IMR-90 (cell line): ENCODE measurements at regions not wholly inside any gene's neighbourhood (a gene's known extent, or its start where the extent isn't known, plus 50 kb on each side); places are given as distances from the start of the nearest gene placed in this dataset.

ENCODE experiments used
- BHLHE40 ChIP-seq: fragments of 150-350 bp; IDR thresholded peaks from 2 replicates; pipeline ENCODE4 v1.6.1; 2016; ENCODE audit warnings: mild to moderate bottlenecking, low read depth, low read length
- CHD1 ChIP-seq: IDR thresholded peaks from 2 replicates; pipeline ENCODE4 v1.6.1; 2012; ENCODE audit warnings: low read depth, low read length, improper control_type of control experiment
- MAFK ChIP-seq: IDR thresholded peaks from 2 replicates; pipeline ENCODE4 v1.6.1; 2012; ENCODE audit warnings: low read depth, low read length, improper control_type of control experiment
- MAZ ChIP-seq: IDR thresholded peaks from 2 replicates; pipeline ENCODE4 v1.6.1; 2012; ENCODE audit warnings: low read depth, mild to moderate bottlenecking, low read length, improper control_type of control experiment, moderate library complexity, borderline replicate concordance
- MXI1 ChIP-seq: IDR thresholded peaks from 2 replicates; pipeline ENCODE4 v1.6.1; 2012; ENCODE audit warnings: low read depth, mild to moderate bottlenecking, low read length, moderate library complexity, borderline replicate concordance
- NFE2L2 ChIP-seq: fragments of 150-350 bp; IDR thresholded peaks from 2 replicates; pipeline ENCODE4 v1.6.1; 2016; ENCODE audit warnings: low read depth, mild to moderate bottlenecking, low read length
- POLR2A ChIP-seq: IDR thresholded peaks from 2 replicates; pipeline ENCODE4 v1.6.1; 2012; ENCODE audit warnings: mild to moderate bottlenecking, low read depth, low read length
- RAD21 ChIP-seq: IDR thresholded peaks from 2 replicates; pipeline ENCODE4 v1.6.1; 2012; ENCODE audit warnings: low read length, improper control_type of control experiment
- RCOR1 ChIP-seq: IDR thresholded peaks from 2 replicates; pipeline ENCODE4 v1.6.1; 2012; ENCODE audit warnings: mild to moderate bottlenecking, low read length, improper control_type of control experiment; ENCODE audit not compliant: insufficient replicate concordance
- RFX5 ChIP-seq: IDR thresholded peaks from 2 replicates; pipeline ENCODE4 v1.8.0; 2012; ENCODE audit warnings: low read depth, mild to moderate bottlenecking, low read length, moderate library complexity
- SMC3 ChIP-seq: fragments of 150-350 bp; IDR thresholded peaks from 2 replicates; pipeline ENCODE4 v1.6.1; 2016; ENCODE audit warnings: low read depth, mild to moderate bottlenecking, antibody characterized with exemption, low read length, moderate library complexity
- TF ChIP-seq, protein P1 (sequence below): conservative IDR thresholded peaks from 2 replicates; pipeline ENCODE4 v1.5.1; 2012; ENCODE audit warnings: mild to moderate bottlenecking, low read depth, low read length, improper control_type of control experiment
- TF ChIP-seq, protein P2 (sequence below): fragments of 150-350 bp; IDR thresholded peaks from 2 replicates; pipeline ENCODE4 v1.6.1; 2017; ENCODE audit warnings: mild to moderate bottlenecking, antibody characterized with exemption, low read length, low read depth

GRCh38 chr6:99736302-99736701, 129.7 kb downstream of the PRDM13 start:
- TF ChIP-seq POLR2A (no peak), MAFK (no peak), MXI1 (no peak), RAD21 (no peak), BHLHE40 (no peak), NFE2L2 (no peak), CHD1 (no peak), SMC3 (no peak), RFX5 (no peak), RCOR1 (no peak), MAZ (no peak)
- TF ChIP-seq, protein P1, sequence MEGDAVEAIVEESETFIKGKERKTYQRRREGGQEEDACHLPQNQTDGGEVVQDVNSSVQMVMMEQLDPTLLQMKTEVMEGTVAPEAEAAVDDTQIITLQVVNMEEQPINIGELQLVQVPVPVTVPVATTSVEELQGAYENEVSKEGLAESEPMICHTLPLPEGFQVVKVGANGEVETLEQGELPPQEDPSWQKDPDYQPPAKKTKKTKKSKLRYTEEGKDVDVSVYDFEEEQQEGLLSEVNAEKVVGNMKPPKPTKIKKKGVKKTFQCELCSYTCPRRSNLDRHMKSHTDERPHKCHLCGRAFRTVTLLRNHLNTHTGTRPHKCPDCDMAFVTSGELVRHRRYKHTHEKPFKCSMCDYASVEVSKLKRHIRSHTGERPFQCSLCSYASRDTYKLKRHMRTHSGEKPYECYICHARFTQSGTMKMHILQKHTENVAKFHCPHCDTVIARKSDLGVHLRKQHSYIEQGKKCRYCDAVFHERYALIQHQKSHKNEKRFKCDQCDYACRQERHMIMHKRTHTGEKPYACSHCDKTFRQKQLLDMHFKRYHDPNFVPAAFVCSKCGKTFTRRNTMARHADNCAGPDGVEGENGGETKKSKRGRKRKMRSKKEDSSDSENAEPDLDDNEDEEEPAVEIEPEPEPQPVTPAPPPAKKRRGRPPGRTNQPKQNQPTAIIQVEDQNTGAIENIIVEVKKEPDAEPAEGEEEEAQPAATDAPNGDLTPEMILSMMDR: no peak
- TF ChIP-seq, protein P2, sequence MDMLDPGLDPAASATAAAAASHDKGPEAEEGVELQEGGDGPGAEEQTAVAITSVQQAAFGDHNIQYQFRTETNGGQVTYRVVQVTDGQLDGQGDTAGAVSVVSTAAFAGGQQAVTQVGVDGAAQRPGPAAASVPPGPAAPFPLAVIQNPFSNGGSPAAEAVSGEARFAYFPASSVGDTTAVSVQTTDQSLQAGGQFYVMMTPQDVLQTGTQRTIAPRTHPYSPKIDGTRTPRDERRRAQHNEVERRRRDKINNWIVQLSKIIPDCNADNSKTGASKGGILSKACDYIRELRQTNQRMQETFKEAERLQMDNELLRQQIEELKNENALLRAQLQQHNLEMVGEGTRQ: no peak
